HCT116 (cell line): ENCODE measurements at regions not wholly inside any gene's neighbourhood (a gene's known extent, or its start where the extent isn't known, plus 50 kb on each side); places are given as distances from the start of the nearest gene placed in this dataset.

Experiments used
- EGR1 ChIP-seq: IDR thresholded peaks from 2 replicates; pipeline ENCODE4 v1.6.1; 2012; ENCODE audit warnings: low read depth
- EZH2 ChIP-seq: fragments of 200-600 bp; sonication (generic); IDR thresholded peaks from 2 replicates; pipeline ENCODE4 v1.6.1; 2017; ENCODE audit warnings: antibody characterized with exemption, mixed run types
- JUND ChIP-seq: IDR thresholded peaks from 2 replicates; pipeline ENCODE4 v1.6.1; 2012
- TF ChIP-seq, protein P1 (sequence below), 3 experiments: fragments of 200-600 bp in 1 of 3; sonication (generic) in 1 of 3; IDR thresholded peaks in 2 of 3; conservative IDR thresholded peaks in 1 of 3; 2 replicates each; pipeline ENCODE4 v1.5.1; 2012 to 2017; ENCODE audit warnings: low read depth in 2 of 3, low read length in 2 of 3, antibody characterized with exemption in 1 of 3, borderline replicate concordance in 1 of 3, control low read depth in 1 of 3, mild to moderate bottlenecking in 1 of 3, mixed read lengths in 1 of 3, mixed run types in 1 of 3, moderate library complexity in 1 of 3; ENCODE audit not compliant: insufficient read depth in 1 of 3
- TF ChIP-seq, protein P2 (sequence below): IDR thresholded peaks from 2 replicates; pipeline ENCODE4 v1.6.1; 2012
- TF ChIP-seq, protein P3 (sequence below): IDR thresholded peaks from 2 replicates; pipeline ENCODE4 v1.6.1; 2012; ENCODE audit warnings: low read depth

DNA sequence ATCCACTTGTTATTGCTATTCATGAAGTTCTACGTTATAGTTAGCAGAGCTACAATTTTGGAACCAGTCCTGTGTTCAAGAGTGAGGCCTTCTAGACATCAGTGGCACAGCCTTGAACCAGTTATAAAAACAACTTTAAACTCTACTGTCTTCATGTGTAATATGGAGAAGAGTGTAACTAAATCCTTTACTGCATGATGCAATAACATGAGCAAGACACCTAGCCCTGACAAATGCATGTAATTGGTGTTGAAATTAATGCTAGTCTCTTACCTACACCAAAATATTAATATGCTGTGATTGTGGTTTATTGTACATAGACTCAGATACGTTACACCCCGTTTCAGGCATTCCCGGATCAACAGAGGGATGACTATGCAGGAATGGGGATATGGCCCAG lies 654.6 kb downstream of the IRX1 start:
- TF ChIP-seq, protein P1, sequence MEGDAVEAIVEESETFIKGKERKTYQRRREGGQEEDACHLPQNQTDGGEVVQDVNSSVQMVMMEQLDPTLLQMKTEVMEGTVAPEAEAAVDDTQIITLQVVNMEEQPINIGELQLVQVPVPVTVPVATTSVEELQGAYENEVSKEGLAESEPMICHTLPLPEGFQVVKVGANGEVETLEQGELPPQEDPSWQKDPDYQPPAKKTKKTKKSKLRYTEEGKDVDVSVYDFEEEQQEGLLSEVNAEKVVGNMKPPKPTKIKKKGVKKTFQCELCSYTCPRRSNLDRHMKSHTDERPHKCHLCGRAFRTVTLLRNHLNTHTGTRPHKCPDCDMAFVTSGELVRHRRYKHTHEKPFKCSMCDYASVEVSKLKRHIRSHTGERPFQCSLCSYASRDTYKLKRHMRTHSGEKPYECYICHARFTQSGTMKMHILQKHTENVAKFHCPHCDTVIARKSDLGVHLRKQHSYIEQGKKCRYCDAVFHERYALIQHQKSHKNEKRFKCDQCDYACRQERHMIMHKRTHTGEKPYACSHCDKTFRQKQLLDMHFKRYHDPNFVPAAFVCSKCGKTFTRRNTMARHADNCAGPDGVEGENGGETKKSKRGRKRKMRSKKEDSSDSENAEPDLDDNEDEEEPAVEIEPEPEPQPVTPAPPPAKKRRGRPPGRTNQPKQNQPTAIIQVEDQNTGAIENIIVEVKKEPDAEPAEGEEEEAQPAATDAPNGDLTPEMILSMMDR (IDR thresholded peaks at IDR 0.05 in 2 of 3, conservative IDR thresholded peaks at IDR 0.05 in 1 of 3; ENCODE audit: borderline replicate concordance in 1 of 3, insufficient read depth in 1 of 3, low read depth in 2 of 3, low read length in 2 of 3), result no peak
- TF ChIP-seq JUND, result no peak
- TF ChIP-seq, protein P2, sequence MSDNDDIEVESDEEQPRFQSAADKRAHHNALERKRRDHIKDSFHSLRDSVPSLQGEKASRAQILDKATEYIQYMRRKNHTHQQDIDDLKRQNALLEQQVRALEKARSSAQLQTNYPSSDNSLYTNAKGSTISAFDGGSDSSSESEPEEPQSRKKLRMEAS, result no peak
- TF ChIP-seq, protein P3, sequence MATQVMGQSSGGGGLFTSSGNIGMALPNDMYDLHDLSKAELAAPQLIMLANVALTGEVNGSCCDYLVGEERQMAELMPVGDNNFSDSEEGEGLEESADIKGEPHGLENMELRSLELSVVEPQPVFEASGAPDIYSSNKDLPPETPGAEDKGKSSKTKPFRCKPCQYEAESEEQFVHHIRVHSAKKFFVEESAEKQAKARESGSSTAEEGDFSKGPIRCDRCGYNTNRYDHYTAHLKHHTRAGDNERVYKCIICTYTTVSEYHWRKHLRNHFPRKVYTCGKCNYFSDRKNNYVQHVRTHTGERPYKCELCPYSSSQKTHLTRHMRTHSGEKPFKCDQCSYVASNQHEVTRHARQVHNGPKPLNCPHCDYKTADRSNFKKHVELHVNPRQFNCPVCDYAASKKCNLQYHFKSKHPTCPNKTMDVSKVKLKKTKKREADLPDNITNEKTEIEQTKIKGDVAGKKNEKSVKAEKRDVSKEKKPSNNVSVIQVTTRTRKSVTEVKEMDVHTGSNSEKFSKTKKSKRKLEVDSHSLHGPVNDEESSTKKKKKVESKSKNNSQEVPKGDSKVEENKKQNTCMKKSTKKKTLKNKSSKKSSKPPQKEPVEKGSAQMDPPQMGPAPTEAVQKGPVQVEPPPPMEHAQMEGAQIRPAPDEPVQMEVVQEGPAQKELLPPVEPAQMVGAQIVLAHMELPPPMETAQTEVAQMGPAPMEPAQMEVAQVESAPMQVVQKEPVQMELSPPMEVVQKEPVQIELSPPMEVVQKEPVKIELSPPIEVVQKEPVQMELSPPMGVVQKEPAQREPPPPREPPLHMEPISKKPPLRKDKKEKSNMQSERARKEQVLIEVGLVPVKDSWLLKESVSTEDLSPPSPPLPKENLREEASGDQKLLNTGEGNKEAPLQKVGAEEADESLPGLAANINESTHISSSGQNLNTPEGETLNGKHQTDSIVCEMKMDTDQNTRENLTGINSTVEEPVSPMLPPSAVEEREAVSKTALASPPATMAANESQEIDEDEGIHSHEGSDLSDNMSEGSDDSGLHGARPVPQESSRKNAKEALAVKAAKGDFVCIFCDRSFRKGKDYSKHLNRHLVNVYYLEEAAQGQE, result no peak
- no peak for TF ChIP-seq EGR1
- no peak for TF ChIP-seq EZH2
